HepG2 (cell line): ENCODE measurements at regions not wholly inside any gene's neighbourhood (a gene's known extent, or its start where the extent isn't known, plus 50 kb on each side); places are given as distances from the start of the nearest gene placed in this dataset.

ENCODE experiments used
- ATAC-seq: fragments of 200-7000 bp; cut with Tn5 transposase; 3 replicates; pipeline ENCODE4 v1.9.1; 2020; ENCODE audit warnings: mild to moderate bottlenecking, moderate library complexity
- BruUV-seq: library from RNA; stranded (reverse); fragments of 400-500 nt; replicated peaks from 2 replicates; lab custom pipeline; 2021; lab: Mats Ljungman, UMichigan
- CTCF ChIA-PET: fragments of 300-600 bp; formaldehyde crosslinking; extraction: SDS; loops from one replicate; lab custom pipeline; 2021; ENCODE audit warnings: low total read pairs, inconsistent platforms, low intra/inter-chr PET ratio; lab: Yijun Ruan, JAX
- POLR2A ChIA-PET: fragments of 350-600 bp; sonication (Branson Sonifier 250); formaldehyde crosslinking; loops from one replicate; lab custom pipeline; 2020; ENCODE audit warnings: antibody characterized with exemption, inconsistent platforms; lab: Yijun Ruan, JAX
- DNase-seq: peaks from one replicate; pipeline ENCODE4 v3.0.0-alpha.2; 2015; ENCODE audit warnings: low spot score
- FAIRE-seq: peaks from 3 replicates; lab custom pipeline; 2011; peaks lifted over from hg19 to GRCh38; lab: Jason Lieb, UNC
- H2AFZ ChIP-seq: one replicate; pipeline ENCODE4 v1.6.1; 2011; ENCODE audit warnings: low read length, inconsistent platforms
- H3K27ac ChIP-seq: fragments of 300-600 bp; 3 replicates; pipeline ENCODE4 v1.8.0; 2011; ENCODE audit warnings: mixed run types, mild to moderate bottlenecking, mixed read lengths, low read length, inconsistent platforms; ENCODE audit not compliant: insufficient read depth; ENCODE audit errors: extremely low read length
- H3K27me3 ChIP-seq, 2 experiments: fragments of 200-600 bp in 1 of 2; 2 replicates in 1 of 2; 3 replicates in 1 of 2; pipeline versions ENCODE4 v1.6.0 to v1.8.0; 2011; ENCODE audit warnings: low read length in 2 of 2, mild to moderate bottlenecking in 2 of 2, moderate library complexity in 2 of 2, inconsistent platforms in 1 of 2; ENCODE audit not compliant: insufficient read depth in 2 of 2, control insufficient read depth in 1 of 2
- H3K36me3 ChIP-seq, 2 experiments: fragments of 200-600 bp in 1 of 2; replicated peaks in 1 of 2; 2 replicates in 1 of 2; 3 replicates in 1 of 2; pipeline versions ENCODE4 v1.5.1 to v1.8.0; 2011; ENCODE audit warnings: low read length in 2 of 2, inconsistent platforms in 1 of 2; ENCODE audit not compliant: insufficient read depth in 2 of 2, control insufficient read depth in 1 of 2
- H3K4me1 ChIP-seq: 2 replicates; pipeline ENCODE4 v1.5.1; 2012; ENCODE audit warnings: low read length, inconsistent platforms; ENCODE audit not compliant: insufficient read depth
- H3K4me2 ChIP-seq: 2 replicates; pipeline ENCODE4 v1.6.0; 2011; ENCODE audit warnings: low read depth, low read length, inconsistent platforms
- H3K4me3 ChIP-seq, 3 experiments: fragments of 200-600 bp in 1 of 3; sonication (generic), shearing (Covaris generic) in 1 of 3; replicated peaks in 1 of 3; 2 replicates each; pipeline ENCODE4 v1.5.1; 2011 to 2016; ENCODE audit warnings: low read length in 3 of 3, inconsistent platforms in 2 of 3, low read depth in 2 of 3, mild to moderate bottlenecking in 2 of 3, control low read depth in 1 of 3, mixed read lengths in 1 of 3; ENCODE audit not compliant: insufficient read depth in 1 of 3
- H3K79me2 ChIP-seq: one replicate; pipeline ENCODE4 v1.6.1; 2011; ENCODE audit warnings: low read length, inconsistent platforms; ENCODE audit not compliant: insufficient read depth
- H3K9ac ChIP-seq: 2 replicates; pipeline ENCODE4 v1.6.0; 2011; ENCODE audit warnings: mild to moderate bottlenecking, low read depth, low read length, inconsistent platforms; ENCODE audit not compliant: insufficient read depth
- H3K9me3 ChIP-seq: 2 replicates; pipeline ENCODE4 v1.5.1; 2012; ENCODE audit warnings: mild to moderate bottlenecking, low read length
- H4K20me1 ChIP-seq: 2 replicates; pipeline ENCODE4 v1.6.0; 2011; ENCODE audit warnings: inconsistent platforms, mild to moderate bottlenecking, low read length, moderate library complexity; ENCODE audit not compliant: insufficient read depth
- ATF7 ChIP-seq, 2 experiments: fragments of 450-650 bp in 1 of 2; sonication (generic) in 1 of 2; formaldehyde crosslinking in 1 of 2; IDR thresholded peaks; 2 replicates each; pipeline versions ENCODE4 v1.4.0 to v1.6.1; 2016 to 2020; ENCODE audit warnings: antibody characterized with exemption in 1 of 2, mild to moderate bottlenecking in 1 of 2, missing genetic modification reagents in 1 of 2
- CHCHD3 ChIP-seq: sonication (generic); formaldehyde crosslinking; IDR thresholded peaks from 2 replicates; pipeline ENCODE4 v1.8.0; 2022; ENCODE audit warnings: mild to moderate bottlenecking, missing genetic modification reagents, moderate library complexity
- DPF2 ChIP-seq: sonication (generic); formaldehyde crosslinking; IDR thresholded peaks from 2 replicates; pipeline ENCODE4 v1.4.0; 2020; ENCODE audit warnings: mild to moderate bottlenecking, low read depth, missing genetic modification reagents, borderline replicate concordance
- IRF1 ChIP-seq: sonication (generic); formaldehyde crosslinking; IDR thresholded peaks from 2 replicates; pipeline ENCODE4 v1.4.0; 2020; ENCODE audit warnings: low read depth, mild to moderate bottlenecking, missing genetic modification reagents
- KLF9 ChIP-seq: IDR thresholded peaks from 2 replicates; pipeline ENCODE4 v1.6.1; 2016; ENCODE audit warnings: low read depth
- MTERF4 ChIP-seq: sonication (generic); formaldehyde crosslinking; IDR thresholded peaks from 2 replicates; pipeline ENCODE4 v1.8.0; 2023; ENCODE audit warnings: mild to moderate bottlenecking, missing genetic modification reagents
- NR0B2 ChIP-seq: sonication (generic); formaldehyde crosslinking; IDR thresholded peaks from 2 replicates; pipeline ENCODE4 v1.4.0; 2020; ENCODE audit warnings: mild to moderate bottlenecking, missing genetic modification reagents
- PCBP2 ChIP-seq: fragments of 200-400 bp; formaldehyde crosslinking; optimal IDR thresholded peaks from 2 replicates; pipeline ENCODE3; 2018; ENCODE audit warnings: low read length, low read depth; ENCODE audit not compliant: poor library complexity, severe bottlenecking
- SP1 ChIP-seq, 2 experiments: fragments of 450-650 bp in 1 of 2; sonication (generic) in 1 of 2; formaldehyde crosslinking in 1 of 2; IDR thresholded peaks; 2 replicates each; pipeline versions ENCODE4 v1.4.0 to v1.6.1; 2016 to 2020; ENCODE audit warnings: missing genetic modification reagents in 1 of 2
- ZFP1 ChIP-seq: IDR thresholded peaks from 2 replicates; pipeline ENCODE4 v1.6.1; 2016
- ZNF224 ChIP-seq: sonication (generic); formaldehyde crosslinking; IDR thresholded peaks from 2 replicates; pipeline ENCODE4 v1.5.0; 2020; ENCODE audit warnings: mild to moderate bottlenecking, missing genetic modification reagents
- ZNF256 ChIP-seq: sonication (generic); formaldehyde crosslinking; conservative IDR thresholded peaks from 2 replicates; pipeline ENCODE4 v1.4.0; 2020; ENCODE audit warnings: missing genetic modification reagents
- ZNF354B ChIP-seq: sonication (generic); formaldehyde crosslinking; IDR thresholded peaks from 2 replicates; pipeline ENCODE4 v1.8.0; 2022; ENCODE audit warnings: mild to moderate bottlenecking, missing genetic modification reagents
- ZNF543 ChIP-seq: sonication (generic); formaldehyde crosslinking; IDR thresholded peaks from 2 replicates; pipeline ENCODE4 v1.4.0; 2020; ENCODE audit warnings: mild to moderate bottlenecking, missing genetic modification reagents
- ZNF615 ChIP-seq: sonication (generic); formaldehyde crosslinking; IDR thresholded peaks from 2 replicates; pipeline ENCODE4 v1.5.0; 2020; ENCODE audit warnings: mild to moderate bottlenecking, missing genetic modification reagents, borderline replicate concordance
- ZSCAN12 ChIP-seq: sonication (generic); formaldehyde crosslinking; IDR thresholded peaks from 2 replicates; pipeline ENCODE4 v1.9.0; 2021; ENCODE audit warnings: mild to moderate bottlenecking, missing genetic modification reagents
- ZSCAN5A ChIP-seq: sonication (generic); formaldehyde crosslinking; IDR thresholded peaks from 2 replicates; pipeline ENCODE4 v1.8.0; 2022; ENCODE audit warnings: mild to moderate bottlenecking, missing genetic modification reagents, borderline replicate concordance
- WGBS: methylation state at CpG from one replicate; pipeline ENCODE4 v1.1.6; 2017; ENCODE audit warnings: low lambda C conversion rate; 5-methylcytosine and 5-hydroxymethylcytosine counted together
- in situ Hi-C: cut with HindIII; loops from 2 replicates; pipeline ENCODE4 v1.10.0; 2017; ENCODE audit warnings: low pct_unique_long_range_greater_than_20kb; ENCODE audit not compliant: extremely low pct_ligation_motif_present
- intact Hi-C: fragments of 100-400 bp; cut with micrococcal nuclease; formaldehyde crosslinking; loops from one replicate; pipeline ENCODE4 v1.10.0; 2022; ENCODE audit not compliant: unreplicated experiment

- FAIRE-seq (no peak), ATAC-seq (no peak), DNase-seq (no peak)
- H3K4me2 ChIP-seq = no peak overlapping the region
- no peaks in the 10 kb centered on the region for H3K79me2 ChIP-seq
- no peak overlapping the region for H2AFZ ChIP-seq
- WGBS = 1% methylated on average over 2 of the region's 2 CpGs
- no peaks in the 10 kb centered on the region for H3K4me1 ChIP-seq
- H3K4me3 ChIP-seq = no peak overlapping the region
- TF ChIP-seq KLF9 (CRISPR knock-in tag) = no peak
- no peak for TF ChIP-seq CHCHD3 (CRISPR knock-in tag)
- no peak for TF ChIP-seq ZNF543 (CRISPR knock-in tag)
- TF ChIP-seq SP1 (IDR thresholded peaks at IDR 0.05) = no peak
- TF ChIP-seq SP1 (CRISPR knock-in tag; IDR thresholded peaks at IDR 0.05) = no peak
- no peak for TF ChIP-seq ZNF354B
- no peak for TF ChIP-seq PCBP2
- TF ChIP-seq ZSCAN12 (CRISPR knock-in tag) = no peak
- H3K9ac ChIP-seq = no peak overlapping the region
- H3K36me3 ChIP-seq = no peaks in the 10 kb centered on the region
- BruUV-seq = no TSS peak
- CTCF ChIA-PET = no interaction called here
- intact Hi-C loops (no loop called here), in situ Hi-C loops (no loop called here)
- POLR2A ChIA-PET = no interaction called here
- H3K9me3 ChIP-seq = peaks cover 65% of the 10 kb centered on the region
- H4K20me1 ChIP-seq = no peaks in the 10 kb centered on the region
- no peak overlapping the region for H3K27ac ChIP-seq
- no peaks in the 10 kb centered on the region for H3K27me3 ChIP-seq
Observed at GRCh38 chr4:189533603-189534002, 407.1 kb upstream of the FRG1 start.

- Histone ChIP-seq H3K27ac (no peak overlapping the region), H2AFZ (no peak overlapping the region), H3K27me3 (no peaks in the 10 kb centered on the region; a peak in 1 of 5 replicates), H3K79me2 (no peaks in the 10 kb centered on the region), H3K36me3 (no peaks in the 10 kb centered on the region), H3K9me3 (no peaks in the 10 kb centered on the region), H3K4me1 (no peaks in the 10 kb centered on the region), H3K9ac (no peak overlapping the region), H3K4me2 (no peak overlapping the region), H3K4me3 (no peak overlapping the region), H4K20me1 (no peaks in the 10 kb centered on the region)
- ATAC-seq (no peak), DNase-seq (no peak), FAIRE-seq (no peak)
- in situ Hi-C loops (no loop called here), intact Hi-C loops (no loop called here)
- WGBS = 31% methylated on average over 7 of the region's 7 CpGs
- no TSS peak for BruUV-seq
- ChIA-PET POLR2A (no interaction called here), CTCF (no interaction called here)
- TF ChIP-seq ZSCAN5A (CRISPR knock-in tag) = no peak
- no peak for TF ChIP-seq ATF7 (IDR thresholded peaks at IDR 0.05)
- no peak for TF ChIP-seq ATF7 (CRISPR knock-in tag; IDR thresholded peaks at IDR 0.05)
- no peak for TF ChIP-seq ZNF224 (CRISPR knock-in tag)
- TF ChIP-seq MTERF4 (CRISPR knock-in tag) = no peak
- TF ChIP-seq IRF1 (CRISPR knock-in tag) = no peak
- TF ChIP-seq DPF2 (CRISPR knock-in tag) = no peak
- TF ChIP-seq ZNF615 (CRISPR knock-in tag) = no peak
- no peak for TF ChIP-seq ZFP1 (CRISPR knock-in tag)
- TF ChIP-seq NR0B2 (CRISPR knock-in tag) = no peak
- TF ChIP-seq ZNF256 = no peak
Observed at GRCh38 chr4:189547559-189547958, 393.1 kb upstream of the FRG1 start.
